ENCODE measurements at regions not wholly inside any gene's neighbourhood (a gene's known extent, or its start where the extent isn't known, plus 50 kb on each side); places are given as distances from the start of the nearest gene placed in this dataset.

- TF ChIP-seq CTCF (conservative IDR thresholded peaks at IDR 0.05; ENCODE audit: low read depth), result no peak
- no peak for DNase-seq (ENCODE audit: low spot score)
- CTCF ChIA-PET, result no interaction called here
- peak overlapping the region; percentile 86 for H3K27ac ChIP-seq
- POLR2A ChIA-PET (ENCODE audit: low non-redundant PET), result no interaction called here
These were observed 105.9 kb upstream of the ATF7IP start for GRCh38 chr12:14259481-14260010.

- TF ChIP-seq CTCF (conservative IDR thresholded peaks at IDR 0.05; ENCODE audit: low read depth), result no peak
- H3K27ac ChIP-seq, result peak overlapping the region; percentile 86
- POLR2A ChIA-PET (ENCODE audit: low non-redundant PET), result no interaction called here
- DNase-seq (ENCODE audit: low spot score), result peak; percentile 67
- CTCF ChIA-PET, result no interaction called here
These were observed 105.2 kb upstream of the ATF7IP start for GRCh38 chr12:14260011-14260993.

- DNase-seq (ENCODE audit: low spot score), result no peak
- no peak for TF ChIP-seq CTCF (conservative IDR thresholded peaks at IDR 0.05; ENCODE audit: low read depth)
- POLR2A ChIA-PET (ENCODE audit: low non-redundant PET), result no interaction called here
- peak overlapping the region; percentile 86 for H3K27ac ChIP-seq
- CTCF ChIA-PET, result no interaction called here
These were observed 104.4 kb upstream of the ATF7IP start for GRCh38 chr12:14261096-14261495.

GRCh38 chr12:14261861-14262260 is 103.6 kb upstream of the ATF7IP start:
- DNase-seq (ENCODE audit: low spot score), result no peak
- peak overlapping the region; percentile 69 for H3K27ac ChIP-seq
- CTCF ChIA-PET, result interaction anchor here (0.6 kb wide), 1 partner anchor 70 kb away, joined by 3 read pairs; no protein-coding TSS in a partner anchor
- POLR2A ChIA-PET (ENCODE audit: low non-redundant PET), result interaction anchor here (0.5 kb wide), 1 partner anchor 12 kb away, joined by 3 read pairs; no protein-coding TSS in a partner anchor
- TF ChIP-seq CTCF (conservative IDR thresholded peaks at IDR 0.05; ENCODE audit: low read depth), result no peak

GRCh38 chr12:14262771-14263511 is 102.5 kb upstream of the ATF7IP start:
- POLR2A ChIA-PET (ENCODE audit: low non-redundant PET), result no interaction called here
- no peak for TF ChIP-seq CTCF (conservative IDR thresholded peaks at IDR 0.05; ENCODE audit: low read depth)
- peak overlapping the region; percentile 69 for H3K27ac ChIP-seq
- DNase-seq (ENCODE audit: low spot score), result no peak
- CTCF ChIA-PET, result interaction anchor here (0.6 to 0.7 kb wide), 2 partner anchors 52 to 507 kb away, joined by 4 read pairs; no protein-coding TSS in a partner anchor

- DNase-seq (ENCODE audit: low spot score), result no peak
- CTCF ChIA-PET, result interaction anchor here (0.5 to 0.7 kb wide), 2 partner anchors 53 to 158 kb away, joined by 4 read pairs; no protein-coding TSS in a partner anchor
These were observed 101.7 kb upstream of the ATF7IP start for GRCh38 chr12:14263742-14264141.

More at GRCh38 chr12:14263742-14264141, 101.7 kb upstream of the ATF7IP start:
- POLR2A ChIA-PET (ENCODE audit: low non-redundant PET), result no interaction called here
- H3K27ac ChIP-seq, result no peak overlapping the region; the same call in 1 of the 2 replicates
- TF ChIP-seq CTCF (conservative IDR thresholded peaks at IDR 0.05; ENCODE audit: low read depth), result no peak

All from RWPE1 (cell line).